ENCODE measurements at regions not wholly inside any gene's neighbourhood (a gene's known extent, or its start where the extent isn't known, plus 50 kb on each side); places are given as distances from the start of the nearest gene placed in this dataset.
"Not testable (repeated sequence)": the region's sequence is repeated elsewhere in the genome, so short reads cannot be mapped to it uniquely, and the experiment has no call there.

DNA sequence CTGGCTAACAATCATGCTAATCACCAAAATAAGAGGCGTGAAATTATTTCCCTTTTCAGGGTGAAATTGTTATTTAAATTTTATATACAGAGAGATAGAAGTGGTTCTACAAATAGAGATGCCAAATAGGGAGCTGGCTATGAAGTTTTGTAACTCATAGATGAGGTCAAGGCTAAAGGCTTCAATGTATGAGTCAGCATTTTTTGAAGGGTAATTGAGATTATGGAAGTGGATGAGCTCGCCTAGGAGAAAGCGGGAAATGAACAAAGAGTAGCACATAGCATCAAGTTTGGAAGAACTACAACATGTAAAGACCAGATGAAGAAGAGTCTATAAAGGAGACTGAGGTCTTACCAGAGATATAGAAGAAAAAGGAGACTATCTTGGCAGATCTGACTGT is 838.1 kb downstream of the DNAJB9 start:
- DNase-seq (ENCODE audit: low spot score), result no peak
- ATAC-seq (ENCODE audit: low FRiP score), result no peak
- TF ChIP-seq, protein P1, sequence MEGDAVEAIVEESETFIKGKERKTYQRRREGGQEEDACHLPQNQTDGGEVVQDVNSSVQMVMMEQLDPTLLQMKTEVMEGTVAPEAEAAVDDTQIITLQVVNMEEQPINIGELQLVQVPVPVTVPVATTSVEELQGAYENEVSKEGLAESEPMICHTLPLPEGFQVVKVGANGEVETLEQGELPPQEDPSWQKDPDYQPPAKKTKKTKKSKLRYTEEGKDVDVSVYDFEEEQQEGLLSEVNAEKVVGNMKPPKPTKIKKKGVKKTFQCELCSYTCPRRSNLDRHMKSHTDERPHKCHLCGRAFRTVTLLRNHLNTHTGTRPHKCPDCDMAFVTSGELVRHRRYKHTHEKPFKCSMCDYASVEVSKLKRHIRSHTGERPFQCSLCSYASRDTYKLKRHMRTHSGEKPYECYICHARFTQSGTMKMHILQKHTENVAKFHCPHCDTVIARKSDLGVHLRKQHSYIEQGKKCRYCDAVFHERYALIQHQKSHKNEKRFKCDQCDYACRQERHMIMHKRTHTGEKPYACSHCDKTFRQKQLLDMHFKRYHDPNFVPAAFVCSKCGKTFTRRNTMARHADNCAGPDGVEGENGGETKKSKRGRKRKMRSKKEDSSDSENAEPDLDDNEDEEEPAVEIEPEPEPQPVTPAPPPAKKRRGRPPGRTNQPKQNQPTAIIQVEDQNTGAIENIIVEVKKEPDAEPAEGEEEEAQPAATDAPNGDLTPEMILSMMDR (IDR thresholded peaks at IDR 0.05), result no peak

GRCh38 chr7:109437957-109438356 is 868.3 kb downstream of the DNAJB9 start:
- TF ChIP-seq, protein P1 (IDR thresholded peaks at IDR 0.05), result no peak
- ATAC-seq (ENCODE audit: low FRiP score) (no peak), DNase-seq (ENCODE audit: low spot score) (no peak)

DNA sequence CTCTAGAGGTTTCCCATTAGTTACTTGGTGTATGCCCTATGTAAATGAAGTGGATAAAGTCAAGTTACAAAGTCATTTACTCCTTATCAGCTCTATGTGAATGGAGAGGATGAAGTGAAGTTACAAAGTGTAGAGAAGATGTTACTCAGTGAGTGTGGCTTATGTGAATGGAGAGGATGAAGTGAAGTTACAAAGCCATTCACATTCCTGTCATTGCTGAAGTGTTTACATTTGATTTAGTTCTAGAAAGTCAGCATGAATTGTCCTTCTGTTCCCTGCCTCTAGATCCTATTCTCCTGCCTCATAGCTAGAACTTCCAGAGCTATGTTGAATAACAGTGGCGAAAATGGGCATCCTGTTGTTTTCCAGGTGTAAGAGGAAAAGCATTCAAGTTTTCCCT is 880.1 kb downstream of the DNAJB9 start:
- TF ChIP-seq, protein P1 (IDR thresholded peaks at IDR 0.05), result no peak
- ATAC-seq (ENCODE audit: low FRiP score), result no peak
- no peak for DNase-seq (ENCODE audit: low spot score)

- DNase-seq (ENCODE audit: low spot score) (no peak), ATAC-seq (ENCODE audit: low FRiP score) (no peak)
- TF ChIP-seq, protein P1 (IDR thresholded peaks at IDR 0.05), result no peak
Measured at GRCh38 chr7:109456116-109456515, 886.4 kb downstream of the DNAJB9 start.

- no peak for ATAC-seq (ENCODE audit: low FRiP score)
- no peak for DNase-seq (ENCODE audit: low spot score)
- TF ChIP-seq, protein P1 (IDR thresholded peaks at IDR 0.05), result no peak
Measured at GRCh38 chr7:109460296-109460695, 890.6 kb downstream of the DNAJB9 start.

- TF ChIP-seq, protein P1 (IDR thresholded peaks at IDR 0.05), result no peak
- no peak for ATAC-seq (ENCODE audit: low FRiP score)
- DNase-seq (ENCODE audit: low spot score), result no peak
Measured at GRCh38 chr7:109462171-109462570, 892.5 kb downstream of the DNAJB9 start.

DNA sequence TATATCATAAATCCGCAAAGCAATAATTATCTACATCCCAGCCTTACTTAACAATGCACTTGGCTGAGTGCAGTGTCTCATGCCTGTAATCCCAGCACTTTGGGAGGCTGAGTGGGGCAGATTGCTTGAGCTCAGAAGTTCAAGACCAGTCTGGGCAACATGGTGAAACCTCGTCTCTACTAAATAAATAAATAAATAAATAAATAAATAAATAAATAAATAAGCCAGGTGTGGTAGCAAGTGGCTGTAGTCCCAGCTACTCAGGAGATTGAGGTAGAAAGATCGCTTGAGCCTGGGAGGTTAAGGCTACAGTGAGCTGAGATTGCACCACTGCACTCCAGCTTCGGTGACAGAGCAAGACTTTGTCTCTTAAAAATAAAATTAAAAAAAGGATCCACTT is 898.1 kb downstream of the DNAJB9 start:
- not testable (repeated sequence) for ATAC-seq (ENCODE audit: low FRiP score); DNase-seq (ENCODE audit: low spot score)

DNA sequence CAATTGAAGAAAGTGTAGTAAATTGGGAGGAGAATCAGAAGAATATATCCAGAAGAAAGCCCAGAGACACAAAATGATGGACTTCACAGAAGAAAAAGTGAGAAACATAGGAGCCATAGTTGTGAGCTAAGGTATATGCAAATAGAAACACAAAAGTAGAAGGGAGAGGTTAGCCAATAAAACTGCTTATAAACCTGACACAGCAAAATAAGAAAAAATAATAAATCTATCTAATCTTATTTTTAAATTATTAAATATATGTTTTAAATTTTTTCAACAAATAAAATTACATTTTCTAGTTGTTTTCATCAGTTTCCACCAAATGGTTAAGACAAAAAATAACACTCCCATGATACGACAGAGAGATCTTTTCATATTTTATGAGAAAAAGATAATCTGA is 903.5 kb downstream of the DNAJB9 start:
- DNase-seq (ENCODE audit: low spot score), result no peak
- no peak for ATAC-seq (ENCODE audit: low FRiP score)
- TF ChIP-seq, protein P1 (IDR thresholded peaks at IDR 0.05), result no peak
